ENCODE measurements at regions not wholly inside any gene's neighbourhood (a gene's known extent, or its start where the extent isn't known, plus 50 kb on each side); places are given as distances from the start of the nearest gene placed in this dataset.

DNA sequence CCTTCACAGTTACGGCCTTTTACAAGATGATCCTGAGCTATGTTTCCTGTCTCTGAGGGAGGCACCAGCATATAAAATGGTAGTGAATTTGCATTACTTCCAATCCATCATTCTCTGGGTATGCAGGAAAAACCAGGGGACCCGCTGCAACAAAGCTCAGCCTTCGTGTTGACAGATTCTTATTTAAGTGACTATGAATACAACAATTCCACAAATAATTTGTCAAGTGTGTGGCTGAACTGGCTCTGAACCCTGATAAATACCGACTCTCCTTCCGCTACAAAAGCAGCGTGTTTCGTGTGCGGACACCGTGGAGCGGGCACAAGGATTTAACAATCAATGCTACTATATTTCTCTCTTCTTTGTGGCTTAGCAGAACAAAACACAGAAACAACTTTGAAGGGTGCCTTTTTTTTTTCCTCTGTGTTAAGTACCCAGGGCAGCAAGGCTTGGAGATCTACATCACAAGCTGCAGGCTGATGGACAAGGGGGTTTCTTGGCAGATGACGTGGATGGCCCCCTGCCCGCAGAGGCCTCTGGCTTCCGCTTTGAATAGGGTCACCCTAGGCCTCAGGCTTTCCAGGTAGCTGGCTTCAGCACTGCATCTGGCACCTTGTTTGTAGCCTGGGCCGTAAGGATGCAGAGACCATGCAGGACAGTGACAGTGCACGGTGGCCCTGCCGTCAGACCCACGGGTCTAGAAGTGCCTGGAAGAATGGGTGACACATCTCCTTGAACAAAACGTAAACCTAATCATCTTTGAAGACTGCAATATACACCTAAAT, 280.5 kb upstream of the TSHZ3 start:
- H3K4me1 ChIP-seq (ENCODE audit: control insufficient read depth in 2 of 2, insufficient read depth in 2 of 2, low read length in 1 of 2), result peaks cover 0 to 2% of the 10 kb centered on the region in 2 donors
- H3K4me3 ChIP-seq (ENCODE audit: low read depth in 1 of 2, low read length in 2 of 2), result no peak overlapping the region
- H3K27ac ChIP-seq (ENCODE audit: low read depth in 2 of 2, low read length in 1 of 2), result no peak overlapping the region
- H3K27me3 ChIP-seq (ENCODE audit: control insufficient read depth in 1 of 2, insufficient read depth in 2 of 2, low read length in 2 of 2), result no peaks in the 10 kb centered on the region
- no peaks in the 10 kb centered on the region for H3K36me3 ChIP-seq (ENCODE audit: control insufficient read depth in 2 of 2, insufficient read depth in 2 of 2, low read length in 1 of 2)
- H3K9me3 ChIP-seq (ENCODE audit: control insufficient read depth in 2 of 2, insufficient read depth in 1 of 2, low read depth in 1 of 2, low read length in 1 of 2), result peaks cover 4 to 13% of the 10 kb centered on the region in 2 donors
- WGBS, 2 donors, result 69 to 79% methylated on average over 18 of the region's 18 CpGs

DNA sequence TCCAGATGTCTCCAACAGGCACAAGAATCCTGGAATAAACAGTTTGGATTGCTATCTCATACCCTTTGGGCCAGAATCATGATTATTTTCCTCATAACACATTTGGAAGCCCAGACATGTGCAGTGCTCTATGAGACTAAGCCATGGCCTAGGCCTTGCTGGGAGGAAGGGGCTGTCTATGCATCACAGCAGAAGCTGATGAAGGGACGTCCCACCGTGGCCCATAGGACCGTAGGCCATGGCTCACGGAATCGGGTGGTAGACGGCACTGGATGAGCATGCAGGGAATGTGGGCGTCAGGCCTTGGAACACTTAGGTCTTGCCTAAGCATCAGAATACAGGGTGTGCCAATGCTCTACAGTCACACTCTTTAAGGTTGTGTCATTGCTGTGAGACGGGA, 283.8 kb upstream of the TSHZ3 start:
- WGBS, 2 donors, result 81 to 90% methylated on average over 8 of the region's 8 CpGs
- no peaks in the 10 kb centered on the region for H3K36me3 ChIP-seq (ENCODE audit: control insufficient read depth in 2 of 2, insufficient read depth in 2 of 2, low read length in 1 of 2)
- no peak overlapping the region for H3K4me3 ChIP-seq (ENCODE audit: low read depth in 1 of 2, low read length in 2 of 2)
- peak overlapping the region in 1 of 2 donors; percentile 49 for H3K27ac ChIP-seq (ENCODE audit: low read depth in 2 of 2, low read length in 1 of 2)
- H3K27me3 ChIP-seq (ENCODE audit: control insufficient read depth in 1 of 2, insufficient read depth in 2 of 2, low read length in 2 of 2), result no peaks in the 10 kb centered on the region
- peaks cover 4 to 11% of the 10 kb centered on the region in 2 donors for H3K9me3 ChIP-seq (ENCODE audit: control insufficient read depth in 2 of 2, insufficient read depth in 1 of 2, low read depth in 1 of 2, low read length in 1 of 2)
- H3K4me1 ChIP-seq (ENCODE audit: control insufficient read depth in 2 of 2, insufficient read depth in 2 of 2, low read length in 1 of 2), result peaks cover 0 to 2% of the 10 kb centered on the region in 2 donors

DNA sequence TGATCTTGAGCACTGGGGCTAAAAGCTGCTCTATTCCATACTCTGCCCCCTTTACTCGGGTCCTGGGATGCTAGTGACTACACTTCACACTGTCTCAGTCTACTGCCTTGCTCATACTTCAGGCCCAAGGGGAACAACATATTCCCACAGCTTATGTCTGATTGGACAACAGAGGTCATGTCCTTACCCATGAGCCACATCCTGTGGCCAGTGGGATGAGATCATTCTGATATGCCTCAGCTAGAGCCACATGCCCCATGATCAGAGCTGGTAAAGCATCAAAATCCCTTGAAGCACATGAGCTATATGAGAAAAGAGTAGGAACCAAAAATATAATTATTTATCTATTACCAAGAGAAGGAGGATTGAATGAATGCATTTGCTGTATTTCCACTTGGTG, 290.1 kb upstream of the TSHZ3 start:
- 74 to 82% methylated on average over 1 of the region's 1 CpG for WGBS, 2 donors
- H3K9me3 ChIP-seq (ENCODE audit: control insufficient read depth in 2 of 2, insufficient read depth in 1 of 2, low read depth in 1 of 2, low read length in 1 of 2), result no peaks in the 10 kb centered on the region

DNA sequence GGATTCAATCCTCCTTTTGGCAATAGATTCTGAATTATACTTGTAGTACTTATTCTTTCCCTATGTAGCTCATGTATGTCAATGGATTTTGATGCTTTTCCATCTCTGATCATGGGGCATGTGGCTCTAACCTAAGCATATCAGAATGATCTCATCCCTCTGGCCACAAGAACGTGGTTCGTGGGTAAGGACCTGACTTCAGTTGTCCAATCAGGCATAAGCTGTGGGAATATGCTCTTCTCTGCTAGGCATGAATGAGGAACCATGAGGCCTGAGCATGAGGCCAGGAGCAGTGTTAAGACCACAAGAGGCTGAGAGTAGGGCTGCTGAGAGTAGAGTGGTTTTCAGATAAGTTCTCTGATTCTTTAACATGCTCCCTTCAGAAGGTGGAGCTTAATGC, 292.4 kb upstream of the TSHZ3 start:
- H3K4me3 ChIP-seq (ENCODE audit: low read depth in 1 of 2, low read length in 2 of 2), result no peak overlapping the region

More for the DNA sequence above, 290.1 kb upstream of the TSHZ3 start:
- no peak overlapping the region for H3K4me3 ChIP-seq (ENCODE audit: low read depth in 1 of 2, low read length in 2 of 2)
- no peaks in the 10 kb centered on the region for H3K4me1 ChIP-seq (ENCODE audit: control insufficient read depth in 2 of 2, insufficient read depth in 2 of 2, low read length in 1 of 2)
- H3K27ac ChIP-seq (ENCODE audit: low read depth in 2 of 2, low read length in 1 of 2), result no peak overlapping the region
- no peaks in the 10 kb centered on the region for H3K27me3 ChIP-seq (ENCODE audit: control insufficient read depth in 1 of 2, insufficient read depth in 2 of 2, low read length in 2 of 2)
- H3K36me3 ChIP-seq (ENCODE audit: control insufficient read depth in 2 of 2, insufficient read depth in 2 of 2, low read length in 1 of 2), result no peaks in the 10 kb centered on the region

DNA sequence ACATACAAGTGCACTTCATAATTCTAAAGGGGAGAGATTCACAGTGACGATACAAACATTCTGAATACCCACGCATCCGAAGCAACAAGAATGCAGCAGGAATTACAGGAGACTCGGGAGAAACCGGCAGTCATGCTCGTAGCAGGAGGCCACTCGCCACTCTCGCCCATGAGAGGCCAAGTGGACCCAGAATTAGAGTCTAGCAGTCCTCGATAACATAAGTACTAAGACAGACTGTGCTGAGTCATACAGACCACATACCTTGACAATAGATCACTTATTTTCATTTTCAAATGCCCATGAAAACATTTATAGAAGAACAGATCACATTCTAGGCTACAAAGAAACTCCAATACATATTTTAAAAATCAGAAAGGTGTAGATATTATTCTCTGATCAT, 299.1 kb upstream of the TSHZ3 start:
- Histone ChIP-seq H3K4me3 (ENCODE audit: low read depth in 1 of 2, low read length in 2 of 2) (no peak overlapping the region), H3K27me3 (ENCODE audit: control insufficient read depth in 1 of 2, insufficient read depth in 2 of 2, low read length in 2 of 2) (no peaks in the 10 kb centered on the region), H3K4me1 (ENCODE audit: control insufficient read depth in 2 of 2, insufficient read depth in 2 of 2, low read length in 1 of 2) (no peaks in the 10 kb centered on the region), H3K36me3 (ENCODE audit: control insufficient read depth in 2 of 2, insufficient read depth in 2 of 2, low read length in 1 of 2) (no peaks in the 10 kb centered on the region), H3K27ac (ENCODE audit: low read depth in 2 of 2, low read length in 1 of 2) (no peak overlapping the region), H3K9me3 (ENCODE audit: control insufficient read depth in 2 of 2, insufficient read depth in 1 of 2, low read depth in 1 of 2, low read length in 1 of 2) (peaks cover 0 to 2% of the 10 kb centered on the region in 2 donors)
- WGBS, 2 donors, result 71 to 76% methylated on average over 9 of the region's 9 CpGs

More for the DNA sequence above, 292.4 kb upstream of the TSHZ3 start:
- Histone ChIP-seq H3K4me1 (ENCODE audit: control insufficient read depth in 2 of 2, insufficient read depth in 2 of 2, low read length in 1 of 2) (no peaks in the 10 kb centered on the region), H3K27me3 (ENCODE audit: control insufficient read depth in 1 of 2, insufficient read depth in 2 of 2, low read length in 2 of 2) (no peaks in the 10 kb centered on the region), H3K36me3 (ENCODE audit: control insufficient read depth in 2 of 2, insufficient read depth in 2 of 2, low read length in 1 of 2) (no peaks in the 10 kb centered on the region), H3K27ac (ENCODE audit: low read depth in 2 of 2, low read length in 1 of 2) (no peak overlapping the region), H3K9me3 (ENCODE audit: control insufficient read depth in 2 of 2, insufficient read depth in 1 of 2, low read depth in 1 of 2, low read length in 1 of 2) (no peaks in the 10 kb centered on the region)
- 61 to 63% methylated on average over 2 of the region's 2 CpGs for WGBS, 2 donors

DNA sequence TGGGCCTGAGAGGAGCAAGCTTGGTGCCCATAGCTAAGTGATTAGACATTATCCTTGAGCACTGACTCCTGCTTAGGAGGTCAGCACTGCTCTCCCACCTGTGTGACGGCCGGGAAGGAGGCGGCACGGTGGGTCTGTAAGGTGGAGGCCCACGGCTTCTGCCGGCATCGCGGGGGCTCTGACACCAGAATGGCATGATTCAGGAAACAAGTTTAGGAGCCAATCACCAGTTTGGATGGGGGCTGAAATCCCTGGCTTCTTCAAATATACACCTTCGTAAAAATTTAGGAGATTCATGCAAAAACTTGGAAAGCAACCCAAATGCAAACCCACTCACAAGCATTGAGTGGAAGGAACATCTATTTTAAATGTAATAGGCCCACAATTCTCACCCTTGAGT, 307.3 kb upstream of the TSHZ3 start:
- Histone ChIP-seq H3K9me3 (ENCODE audit: control insufficient read depth in 2 of 2, insufficient read depth in 1 of 2, low read depth in 1 of 2, low read length in 1 of 2) (peaks cover 3 to 8% of the 10 kb centered on the region in 2 donors), H3K4me1 (ENCODE audit: control insufficient read depth in 2 of 2, insufficient read depth in 2 of 2, low read length in 1 of 2) (no peaks in the 10 kb centered on the region), H3K27ac (ENCODE audit: low read depth in 2 of 2, low read length in 1 of 2) (no peak overlapping the region), H3K36me3 (ENCODE audit: control insufficient read depth in 2 of 2, insufficient read depth in 2 of 2, low read length in 1 of 2) (no peaks in the 10 kb centered on the region), H3K4me3 (ENCODE audit: low read depth in 1 of 2, low read length in 2 of 2) (no peak overlapping the region), H3K27me3 (ENCODE audit: control insufficient read depth in 1 of 2, insufficient read depth in 2 of 2, low read length in 2 of 2) (no peaks in the 10 kb centered on the region)
- WGBS, 2 donors, result 87 to 93% methylated on average over 9 of the region's 9 CpGs

DNA sequence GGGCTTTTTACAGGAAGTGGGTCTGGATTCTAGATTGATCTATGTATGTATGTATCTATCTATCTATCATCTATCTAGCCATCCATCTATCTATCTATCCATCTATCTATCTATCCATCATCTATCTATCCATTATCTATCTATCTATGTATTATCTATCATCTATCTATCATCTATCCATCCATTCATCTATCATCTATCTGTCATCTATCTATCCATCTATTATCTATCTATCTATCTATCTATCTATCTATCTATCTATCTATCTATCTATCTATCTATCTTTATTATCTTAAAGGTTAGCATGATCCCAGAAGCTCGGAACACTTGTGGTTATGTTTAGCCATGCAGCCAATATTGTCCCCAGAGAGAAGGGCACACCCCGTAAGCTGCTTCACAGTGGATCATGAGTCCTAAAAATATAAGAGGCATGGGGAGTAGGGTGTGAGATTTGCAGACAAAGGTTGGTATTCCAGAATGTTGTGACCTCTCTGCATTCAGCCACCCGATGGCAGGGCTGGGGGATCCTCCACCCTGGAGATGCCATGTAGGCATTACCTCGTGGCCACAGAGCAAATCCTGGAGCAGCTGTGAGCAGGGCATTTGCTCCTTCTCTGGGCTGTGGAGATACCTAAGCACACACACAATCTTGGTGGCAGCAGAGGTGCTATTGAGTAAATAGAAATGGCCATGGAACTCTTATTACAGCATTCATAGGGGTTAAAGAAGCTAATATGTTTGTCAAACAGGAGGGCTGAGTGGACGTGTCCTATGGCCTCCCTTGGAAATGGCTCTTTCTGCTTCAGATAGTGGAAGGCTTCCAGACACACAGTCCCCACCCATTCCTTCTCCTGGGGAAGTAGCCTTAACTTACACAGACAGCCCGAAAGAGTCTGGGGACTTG, 310.0 kb upstream of the TSHZ3 start:
- 75% methylated on average over 6 of the region's 6 CpGs for WGBS, 2 donors
- Histone ChIP-seq H3K27me3 (ENCODE audit: control insufficient read depth in 1 of 2, insufficient read depth in 2 of 2, low read length in 2 of 2) (no peaks in the 10 kb centered on the region), H3K4me3 (ENCODE audit: low read depth in 1 of 2, low read length in 2 of 2) (no peak overlapping the region), H3K9me3 (ENCODE audit: control insufficient read depth in 2 of 2, insufficient read depth in 1 of 2, low read depth in 1 of 2, low read length in 1 of 2) (peaks cover 3 to 5% of the 10 kb centered on the region in 2 donors), H3K36me3 (ENCODE audit: control insufficient read depth in 2 of 2, insufficient read depth in 2 of 2, low read length in 1 of 2) (no peaks in the 10 kb centered on the region), H3K4me1 (ENCODE audit: control insufficient read depth in 2 of 2, insufficient read depth in 2 of 2, low read length in 1 of 2) (no peaks in the 10 kb centered on the region), H3K27ac (ENCODE audit: low read depth in 2 of 2, low read length in 1 of 2) (no peak overlapping the region)

DNA sequence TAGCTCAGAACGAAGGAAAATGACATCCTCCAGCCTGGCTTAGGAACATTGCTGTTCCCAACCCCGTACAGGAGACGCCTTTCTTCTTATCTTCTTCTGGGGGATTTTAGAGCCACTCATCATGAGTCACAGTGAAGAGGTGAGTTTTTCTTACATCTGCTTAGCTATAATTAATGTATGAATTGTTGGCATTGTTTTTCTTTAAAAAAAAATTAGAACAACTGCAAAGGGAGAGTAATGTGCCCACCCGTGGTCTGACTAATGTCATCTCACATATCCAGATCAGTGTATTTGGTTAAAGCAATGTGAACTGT, 310.6 kb upstream of the TSHZ3 start:
- 72 to 74% methylated on average over 4 of the region's 4 CpGs for WGBS, 2 donors
- Histone ChIP-seq H3K27ac (ENCODE audit: low read depth in 2 of 2, low read length in 1 of 2) (no peak overlapping the region), H3K4me1 (ENCODE audit: control insufficient read depth in 2 of 2, insufficient read depth in 2 of 2, low read length in 1 of 2) (no peaks in the 10 kb centered on the region), H3K4me3 (ENCODE audit: low read depth in 1 of 2, low read length in 2 of 2) (no peak overlapping the region), H3K9me3 (ENCODE audit: control insufficient read depth in 2 of 2, insufficient read depth in 1 of 2, low read depth in 1 of 2, low read length in 1 of 2) (peaks cover 3 to 5% of the 10 kb centered on the region in 2 donors), H3K36me3 (ENCODE audit: control insufficient read depth in 2 of 2, insufficient read depth in 2 of 2, low read length in 1 of 2) (no peaks in the 10 kb centered on the region), H3K27me3 (ENCODE audit: control insufficient read depth in 1 of 2, insufficient read depth in 2 of 2, low read length in 2 of 2) (no peaks in the 10 kb centered on the region)

DNA sequence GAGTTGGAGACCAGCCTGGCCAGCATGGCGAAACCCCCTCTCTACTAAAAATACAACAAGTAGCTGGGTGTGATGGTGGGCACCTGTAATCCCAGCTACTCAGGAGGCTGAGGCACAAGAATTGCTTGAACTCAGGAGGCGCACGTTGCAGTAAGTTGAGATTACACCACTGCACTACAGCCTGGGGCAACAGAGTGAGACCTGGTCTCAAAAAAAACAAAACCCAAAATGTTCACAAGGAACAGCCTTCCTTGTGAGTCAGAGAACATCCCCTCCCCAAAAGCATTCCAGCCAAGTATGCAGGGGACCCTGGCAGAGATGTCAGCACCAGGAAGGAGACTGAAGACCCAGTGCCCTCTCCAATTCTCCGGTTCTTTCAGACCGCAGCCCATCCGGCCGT, 314.9 kb upstream of the TSHZ3 start:
- H3K4me1 ChIP-seq (ENCODE audit: control insufficient read depth in 2 of 2, insufficient read depth in 2 of 2, low read length in 1 of 2), result no peaks in the 10 kb centered on the region
- peaks cover 0 to 4% of the 10 kb centered on the region in 2 donors for H3K9me3 ChIP-seq (ENCODE audit: control insufficient read depth in 2 of 2, insufficient read depth in 1 of 2, low read depth in 1 of 2, low read length in 1 of 2)
- no peaks in the 10 kb centered on the region for H3K36me3 ChIP-seq (ENCODE audit: control insufficient read depth in 2 of 2, insufficient read depth in 2 of 2, low read length in 1 of 2)
- no peak overlapping the region for H3K27ac ChIP-seq (ENCODE audit: low read depth in 2 of 2, low read length in 1 of 2)
- H3K4me3 ChIP-seq (ENCODE audit: low read depth in 1 of 2, low read length in 2 of 2), result no peak overlapping the region
- H3K27me3 ChIP-seq (ENCODE audit: control insufficient read depth in 1 of 2, insufficient read depth in 2 of 2, low read length in 2 of 2), result no peaks in the 10 kb centered on the region
- 67 to 74% methylated on average over 7 of the region's 7 CpGs for WGBS, 2 donors
